ENCODE measurements at regions not wholly inside any gene's neighbourhood (a gene's known extent, or its start where the extent isn't known, plus 50 kb on each side); places are given as distances from the start of the nearest gene placed in this dataset.

- Histone ChIP-seq H2AFZ (ENCODE audit: low read depth, low read length, poor library complexity, severe bottlenecking) (no peak overlapping the region), H3K9ac (ENCODE audit: low read length) (no peak overlapping the region), H3K9me3 (ENCODE audit: control insufficient read depth in 1 of 2, insufficient read depth in 1 of 2, low read depth in 1 of 2, low read length in 2 of 2) (no peaks in the 10 kb centered on the region), H3K4me3 (replicated peaks in 1 of 2; ENCODE audit: low read depth in 1 of 2, low read length in 2 of 2) (no peak overlapping the region), H3K4me1 (ENCODE audit: control insufficient read depth in 1 of 2, insufficient read depth in 2 of 2, low read length in 2 of 2) (no peaks in the 10 kb centered on the region), H3K27me3 (ENCODE audit: insufficient read depth, low read length) (no peaks in the 10 kb centered on the region), H3K27ac (ENCODE audit: low read depth, low read length) (no peak overlapping the region), H3K4me2 (ENCODE audit: low read length) (no peak overlapping the region), H4K20me1 (ENCODE audit: insufficient read depth) (no peaks in the 10 kb centered on the region), H3K9me2 (ENCODE audit: insufficient read depth) (no peaks in the 10 kb centered on the region), H3K36me3 (ENCODE audit: control insufficient read depth in 1 of 2, insufficient read depth in 2 of 2, low read length in 2 of 2) (no peaks in the 10 kb centered on the region), H3K79me2 (ENCODE audit: insufficient read depth, low read length) (no peaks in the 10 kb centered on the region)
- no TSS peak for BruUV-seq (replicated peaks)
- ChIA-PET POLR2A (no interaction called here), CTCF (no interaction called here), RAD21 (ENCODE audit: low non-redundant PET in 1 of 2, low total read pairs in 2 of 2, uncharacterized antibody in 2 of 2, unreplicated experiment in 2 of 2) (no interaction called here)
- DNase-seq (ENCODE audit: low read depth, low spot score) (no peak), ATAC-seq (no peak)
- intact Hi-C loops (cut with micrococcal nuclease): no loop called here
- TF ChIP-seq ZNF274 (IDR thresholded peaks at IDR 0.05; ENCODE audit: low read depth, low read length) (no peak), YY1 (IDR thresholded peaks at IDR 0.05; ENCODE audit: extremely low read depth, insufficient replicate concordance, low read depth, low read length) (no peak), CBX3 (IDR thresholded peaks at IDR 0.05; ENCODE audit: low read depth) (no peak), EZH2 (IDR thresholded peaks at IDR 0.05) (no peak), JUND (IDR thresholded peaks at IDR 0.05) (no peak), EGR1 (IDR thresholded peaks at IDR 0.05; ENCODE audit: low read depth) (no peak), TCF7L2 (IDR thresholded peaks at IDR 0.05; ENCODE audit: borderline replicate concordance, extremely low read depth, insufficient read depth, insufficient read length) (no peak), POLR2AphosphoS5 (IDR thresholded peaks at IDR 0.05; ENCODE audit: low read depth, low read length) (no peak)
Measured at GRCh38 chr4:170988446-170988845, 824.8 kb upstream of the GALNTL6 start.

GRCh38 chr4:170979736-170980135 is 833.5 kb upstream of the GALNTL6 start:
- no peak for TF ChIP-seq POLR2A (IDR thresholded peaks at IDR 0.05; ENCODE audit: borderline replicate concordance, extremely low read depth, insufficient read depth, insufficient read length)
- no peak for TF ChIP-seq EGR1 (IDR thresholded peaks at IDR 0.05; ENCODE audit: low read depth)
- TF ChIP-seq CEBPB (IDR thresholded peaks at IDR 0.05; ENCODE audit: low read depth): no peak
- TF ChIP-seq MAX (IDR thresholded peaks at IDR 0.05): no peak
- no peak for TF ChIP-seq SIN3A (IDR thresholded peaks at IDR 0.05; ENCODE audit: low read depth)
- no peak for TF ChIP-seq REST (IDR thresholded peaks at IDR 0.05; ENCODE audit: low read depth)
- no peak for TF ChIP-seq JUND (IDR thresholded peaks at IDR 0.05)
- TF ChIP-seq ZBTB33 (IDR thresholded peaks at IDR 0.05; ENCODE audit: extremely low read depth, insufficient replicate concordance, low read length): no peak
- no peaks in the 10 kb centered on the region for H3K9me3 ChIP-seq (ENCODE audit: control insufficient read depth in 1 of 2, insufficient read depth in 1 of 2, low read depth in 1 of 2, low read length in 2 of 2)
- no peak overlapping the region for H3K9ac ChIP-seq (ENCODE audit: low read length)
- no peaks in the 10 kb centered on the region for H3K36me3 ChIP-seq (ENCODE audit: control insufficient read depth in 1 of 2, insufficient read depth in 2 of 2, low read length in 2 of 2)
- no peaks in the 10 kb centered on the region for H3K27me3 ChIP-seq (ENCODE audit: insufficient read depth, low read length)
- ChIA-PET RAD21 (ENCODE audit: low non-redundant PET in 1 of 2, low total read pairs in 2 of 2, uncharacterized antibody in 2 of 2, unreplicated experiment in 2 of 2) (no interaction called here), CTCF (interaction anchor here (3.4 kb wide), 1 partner anchor 11 kb away, joined by 12 read pairs; no protein-coding TSS in a partner anchor), POLR2A (no interaction called here)
- DNase-seq (ENCODE audit: low read depth, low spot score) (no peak), ATAC-seq (no peak)
- H3K79me2 ChIP-seq (ENCODE audit: insufficient read depth, low read length): no peaks in the 10 kb centered on the region
- H2AFZ ChIP-seq (ENCODE audit: low read depth, low read length, poor library complexity, severe bottlenecking): no peak overlapping the region
- no peak overlapping the region for H3K4me2 ChIP-seq (ENCODE audit: low read length)
- no peak overlapping the region for H3K27ac ChIP-seq (ENCODE audit: low read depth, low read length)
- no peaks in the 10 kb centered on the region for H3K4me1 ChIP-seq (ENCODE audit: control insufficient read depth in 1 of 2, insufficient read depth in 2 of 2, low read length in 2 of 2)
- H3K4me3 ChIP-seq (replicated peaks in 1 of 2; ENCODE audit: low read depth in 1 of 2, low read length in 2 of 2): no peak overlapping the region
- no TSS peak for BruUV-seq (replicated peaks)
- H3K9me2 ChIP-seq (ENCODE audit: insufficient read depth): no peaks in the 10 kb centered on the region
- H4K20me1 ChIP-seq (ENCODE audit: insufficient read depth): no peaks in the 10 kb centered on the region
- intact Hi-C loops (cut with micrococcal nuclease): no loop called here
